HEK293 (cell line): ENCODE measurements at regions not wholly inside any gene's neighbourhood (a gene's known extent, or its start where the extent isn't known, plus 50 kb on each side); places are given as distances from the start of the nearest gene placed in this dataset.
A peak's percentile ranks its signal among the peaks of the same experiment; 100 is the strongest.

Source experiments
- CTCF ChIA-PET: fragments of 350-600 bp; formaldehyde crosslinking; extraction: SDS; loops from one replicate; lab custom pipeline; 2021; ENCODE audit warnings: antibody characterized with exemption; lab: Yijun Ruan, JAX
- POLR2A ChIA-PET: fragments of 300-600 bp; formaldehyde crosslinking; extraction: SDS; loops from one replicate; lab custom pipeline; 2020; ENCODE audit warnings: antibody characterized with exemption, inconsistent platforms; lab: Yijun Ruan, JAX
- H3K27ac ChIP-seq: fragments of 200-500 bp; sonication (Bioruptor generic); 2 replicates; pipeline ENCODE4 v1.5.1; 2014; ENCODE audit warnings: low read depth, low read length, control low read depth, inconsistent platforms; ENCODE audit errors: extremely low read depth
- H3K36me3 ChIP-seq, 2 experiments: fragments of 200-500 bp in 1 of 2; sonication (Bioruptor generic) in 1 of 2; 1 replicate in 1 of 2; 2 replicates in 1 of 2; pipeline ENCODE4 v1.5.1; 2014 to 2017; ENCODE audit warnings: inconsistent platforms in 2 of 2, low read length in 2 of 2; ENCODE audit not compliant: control insufficient read depth in 2 of 2, insufficient read depth in 1 of 2
- H3K4me1 ChIP-seq: fragments of 200-500 bp; sonication (Bioruptor generic); 2 replicates; pipeline ENCODE4 v1.5.1; 2014; ENCODE audit warnings: mild to moderate bottlenecking, low read length, inconsistent platforms; ENCODE audit not compliant: control insufficient read depth, insufficient read depth
- H3K4me3 ChIP-seq: 2 replicates; pipeline ENCODE4 v1.5.1; 2011; ENCODE audit warnings: low read depth, mild to moderate bottlenecking, control low read depth, low read length, moderate library complexity
- H3K9me3 ChIP-seq: fragments of 200-500 bp; sonication (Bioruptor generic); 2 replicates; pipeline ENCODE4 v1.5.1; 2014; ENCODE audit warnings: low read depth, low read length, inconsistent platforms; ENCODE audit not compliant: control insufficient read depth, insufficient read depth
- GLI4 ChIP-seq: fragments of 450-650 bp; formaldehyde crosslinking; IDR thresholded peaks from 2 replicates; pipeline ENCODE4 v1.5.1; 2016; ENCODE audit warnings: missing biosample characterization, missing genetic modification characterization
- KLF1 ChIP-seq: fragments of 450-650 bp; formaldehyde crosslinking; IDR thresholded peaks from 2 replicates; pipeline ENCODE4 v1.5.1; 2016; ENCODE audit warnings: missing biosample characterization, missing genetic modification characterization
- MEIS1 ChIP-seq: sonication (generic); formaldehyde crosslinking; IDR thresholded peaks from 2 replicates; pipeline ENCODE4 v1.8.1; 2022; ENCODE audit warnings: missing genetic modification reagents, mild to moderate bottlenecking, borderline replicate concordance
- SP2 ChIP-seq: fragments of 450-650 bp; formaldehyde crosslinking; IDR thresholded peaks from 2 replicates; pipeline ENCODE4 v1.5.1; 2016; ENCODE audit warnings: missing biosample characterization, missing genetic modification characterization
- TCF7L2 ChIP-seq: IDR thresholded peaks from 2 replicates; pipeline ENCODE4 v1.6.1; 2011; ENCODE audit warnings: low read depth, mild to moderate bottlenecking, inconsistent platforms, low read length, moderate library complexity, borderline replicate concordance
- TRIM28 ChIP-seq: IDR thresholded peaks from 2 replicates; pipeline ENCODE4 v1.6.1; 2011; ENCODE audit warnings: low read length, control low read depth, borderline replicate concordance
- YY2 ChIP-seq: fragments of 450-650 bp; formaldehyde crosslinking; IDR thresholded peaks from 2 replicates; pipeline ENCODE4 v1.5.1; 2016; ENCODE audit warnings: missing biosample characterization, missing genetic modification characterization
- ZBTB17 ChIP-seq: fragments of 450-650 bp; formaldehyde crosslinking; IDR thresholded peaks from 2 replicates; pipeline ENCODE4 v1.5.1; 2016; ENCODE audit warnings: missing biosample characterization, missing genetic modification characterization
- ZEB2 ChIP-seq: fragments of 450-650 bp; formaldehyde crosslinking; IDR thresholded peaks from 2 replicates; pipeline ENCODE4 v1.5.1; 2016; ENCODE audit warnings: missing biosample characterization, missing genetic modification characterization
- ZNF132 ChIP-seq: fragments of 450-650 bp; formaldehyde crosslinking; IDR thresholded peaks from 2 replicates; pipeline ENCODE4 v1.5.1; 2017; ENCODE audit warnings: missing biosample characterization, missing genetic modification characterization, borderline replicate concordance
- ZNF302 ChIP-seq: fragments of 450-650 bp; formaldehyde crosslinking; IDR thresholded peaks from 2 replicates; pipeline ENCODE4 v1.5.1; 2016; ENCODE audit warnings: missing biosample characterization, missing genetic modification characterization, low read depth
- ZNF449 ChIP-seq: fragments of 450-650 bp; formaldehyde crosslinking; IDR thresholded peaks from 2 replicates; pipeline ENCODE4 v1.5.1; 2017; ENCODE audit warnings: missing biosample characterization, mild to moderate bottlenecking, missing genetic modification characterization, moderate library complexity
- ZNF571 ChIP-seq: fragments of 450-650 bp; formaldehyde crosslinking; IDR thresholded peaks from 2 replicates; pipeline ENCODE4 v1.5.0; 2017; ENCODE audit warnings: missing biosample characterization, missing genetic modification characterization
- ZNF776 ChIP-seq: fragments of 450-650 bp; formaldehyde crosslinking; IDR thresholded peaks from 2 replicates; pipeline ENCODE4 v1.5.0; 2017; ENCODE audit warnings: missing biosample characterization, missing genetic modification characterization, borderline replicate concordance
- TF ChIP-seq, protein P1 (sequence below): fragments of 450-650 bp; formaldehyde crosslinking; IDR thresholded peaks from 2 replicates; pipeline ENCODE4 v1.5.1; 2016; ENCODE audit warnings: missing biosample characterization, missing genetic modification characterization, borderline replicate concordance
- TF ChIP-seq, protein P2 (sequence below): fragments of 450-650 bp; formaldehyde crosslinking; IDR thresholded peaks from 2 replicates; pipeline ENCODE4 v1.5.1; 2017; ENCODE audit warnings: missing biosample characterization, missing genetic modification characterization

- TF ChIP-seq, protein P1, sequence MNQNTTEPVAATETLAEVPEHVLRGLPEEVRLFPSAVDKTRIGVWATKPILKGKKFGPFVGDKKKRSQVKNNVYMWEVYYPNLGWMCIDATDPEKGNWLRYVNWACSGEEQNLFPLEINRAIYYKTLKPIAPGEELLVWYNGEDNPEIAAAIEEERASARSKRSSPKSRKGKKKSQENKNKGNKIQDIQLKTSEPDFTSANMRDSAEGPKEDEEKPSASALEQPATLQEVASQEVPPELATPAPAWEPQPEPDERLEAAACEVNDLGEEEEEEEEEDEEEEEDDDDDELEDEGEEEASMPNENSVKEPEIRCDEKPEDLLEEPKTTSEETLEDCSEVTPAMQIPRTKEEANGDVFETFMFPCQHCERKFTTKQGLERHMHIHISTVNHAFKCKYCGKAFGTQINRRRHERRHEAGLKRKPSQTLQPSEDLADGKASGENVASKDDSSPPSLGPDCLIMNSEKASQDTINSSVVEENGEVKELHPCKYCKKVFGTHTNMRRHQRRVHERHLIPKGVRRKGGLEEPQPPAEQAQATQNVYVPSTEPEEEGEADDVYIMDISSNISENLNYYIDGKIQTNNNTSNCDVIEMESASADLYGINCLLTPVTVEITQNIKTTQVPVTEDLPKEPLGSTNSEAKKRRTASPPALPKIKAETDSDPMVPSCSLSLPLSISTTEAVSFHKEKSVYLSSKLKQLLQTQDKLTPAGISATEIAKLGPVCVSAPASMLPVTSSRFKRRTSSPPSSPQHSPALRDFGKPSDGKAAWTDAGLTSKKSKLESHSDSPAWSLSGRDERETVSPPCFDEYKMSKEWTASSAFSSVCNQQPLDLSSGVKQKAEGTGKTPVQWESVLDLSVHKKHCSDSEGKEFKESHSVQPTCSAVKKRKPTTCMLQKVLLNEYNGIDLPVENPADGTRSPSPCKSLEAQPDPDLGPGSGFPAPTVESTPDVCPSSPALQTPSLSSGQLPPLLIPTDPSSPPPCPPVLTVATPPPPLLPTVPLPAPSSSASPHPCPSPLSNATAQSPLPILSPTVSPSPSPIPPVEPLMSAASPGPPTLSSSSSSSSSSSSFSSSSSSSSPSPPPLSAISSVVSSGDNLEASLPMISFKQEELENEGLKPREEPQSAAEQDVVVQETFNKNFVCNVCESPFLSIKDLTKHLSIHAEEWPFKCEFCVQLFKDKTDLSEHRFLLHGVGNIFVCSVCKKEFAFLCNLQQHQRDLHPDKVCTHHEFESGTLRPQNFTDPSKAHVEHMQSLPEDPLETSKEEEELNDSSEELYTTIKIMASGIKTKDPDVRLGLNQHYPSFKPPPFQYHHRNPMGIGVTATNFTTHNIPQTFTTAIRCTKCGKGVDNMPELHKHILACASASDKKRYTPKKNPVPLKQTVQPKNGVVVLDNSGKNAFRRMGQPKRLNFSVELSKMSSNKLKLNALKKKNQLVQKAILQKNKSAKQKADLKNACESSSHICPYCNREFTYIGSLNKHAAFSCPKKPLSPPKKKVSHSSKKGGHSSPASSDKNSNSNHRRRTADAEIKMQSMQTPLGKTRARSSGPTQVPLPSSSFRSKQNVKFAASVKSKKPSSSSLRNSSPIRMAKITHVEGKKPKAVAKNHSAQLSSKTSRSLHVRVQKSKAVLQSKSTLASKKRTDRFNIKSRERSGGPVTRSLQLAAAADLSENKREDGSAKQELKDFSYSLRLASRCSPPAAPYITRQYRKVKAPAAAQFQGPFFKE (tag by site-specific recombination), result no peak
- TF ChIP-seq KLF1 (tag by site-specific recombination), result no peak
- no peak for TF ChIP-seq ZNF571 (tag by site-specific recombination)
Observed at GRCh38 chr2:236954641-236955040, 131.0 kb upstream of the COPS8 start (continued).

GRCh38 chr2:236955521-236956030 is 130.1 kb upstream of the COPS8 start:
- Histone ChIP-seq H3K27ac (no peak overlapping the region), H3K4me1 (0 out of 2 replicates have a peak, but pooled peaks cover 4% of the 10 kb centered on the region), H3K36me3 (no peaks in the 10 kb centered on the region), H3K9me3 (no peaks in the 10 kb centered on the region), H3K4me3 (no peak overlapping the region)
- no peak for TF ChIP-seq SP2 (tag by site-specific recombination)
- TF ChIP-seq ZNF776 (tag by site-specific recombination), result no peak
- TF ChIP-seq ZEB2 (tag by site-specific recombination), result no peak
- TF ChIP-seq GLI4, result no peak
- TF ChIP-seq ZBTB17 (tag by site-specific recombination), result no peak
- peak; percentile 73; the same call in 1 of the 2 replicates for TF ChIP-seq TCF7L2
- POLR2A ChIA-PET, result interaction anchor here (0.7 to 1.3 kb wide), 5 partner anchors 15 to 737 kb away, joined by 3 to 4 read pairs (median 4); no protein-coding TSS in a partner anchor
- CTCF ChIA-PET, result interaction anchor here (0.5 to 1.1 kb wide), 2 partner anchors 106 to 604 kb away, joined by 3 read pairs; no protein-coding TSS in a partner anchor

DNA sequence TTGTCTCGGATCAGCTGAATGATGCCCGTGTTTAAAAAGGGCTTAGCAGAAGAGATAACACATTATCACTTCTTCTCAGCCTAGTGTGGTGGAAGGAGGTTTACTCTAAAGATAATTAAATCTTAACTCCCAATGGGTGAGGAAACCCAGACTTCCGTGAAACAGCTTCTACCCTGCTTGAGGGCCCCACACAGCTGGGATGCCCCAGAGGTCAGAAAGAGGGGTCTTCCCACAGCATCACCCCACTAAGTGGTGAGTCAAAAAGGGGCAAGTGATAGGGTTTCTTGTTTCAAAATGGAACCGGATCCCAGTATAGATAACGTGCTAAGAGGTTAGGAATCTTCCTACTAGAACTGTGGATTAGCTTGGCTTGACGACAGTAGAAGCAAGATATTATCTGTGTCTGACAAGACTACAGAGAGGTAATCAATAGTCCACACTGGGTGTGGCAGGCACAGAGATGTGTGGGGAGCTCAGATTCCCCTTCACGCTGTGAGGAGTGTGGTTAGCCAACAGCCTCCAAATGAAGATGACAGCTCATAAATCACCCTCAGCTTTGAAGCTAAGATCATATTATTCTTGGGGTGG is 129.6 kb upstream of the COPS8 start:
- Histone ChIP-seq H3K9me3 (no peaks in the 10 kb centered on the region), H3K4me1 (0 out of 2 replicates have a peak, but pooled peaks cover 4% of the 10 kb centered on the region), H3K27ac (no peak overlapping the region), H3K36me3 (no peaks in the 10 kb centered on the region)
- ChIA-PET POLR2A (interaction anchor here (0.7 to 1.3 kb wide), 5 partner anchors 16 to 737 kb away, joined by 3 to 4 read pairs (median 4); no protein-coding TSS in a partner anchor), CTCF (interaction anchor here (0.5 to 1.1 kb wide), 3 partner anchors 105 to 604 kb away, joined by 3 to 4 read pairs (median 3); no protein-coding TSS in a partner anchor)
- no peak for TF ChIP-seq ZNF132 (tag by site-specific recombination)
- TF ChIP-seq MEIS1 (CRISPR knock-in tag), result peak; percentile 72; the same call in 1 of the 2 replicates
- no peak for TF ChIP-seq ZNF449 (tag by site-specific recombination)
- TF ChIP-seq TRIM28, result 0 out of 2 replicates have a peak, but pooled peaks have one; percentile 20
- TF ChIP-seq, protein P2, sequence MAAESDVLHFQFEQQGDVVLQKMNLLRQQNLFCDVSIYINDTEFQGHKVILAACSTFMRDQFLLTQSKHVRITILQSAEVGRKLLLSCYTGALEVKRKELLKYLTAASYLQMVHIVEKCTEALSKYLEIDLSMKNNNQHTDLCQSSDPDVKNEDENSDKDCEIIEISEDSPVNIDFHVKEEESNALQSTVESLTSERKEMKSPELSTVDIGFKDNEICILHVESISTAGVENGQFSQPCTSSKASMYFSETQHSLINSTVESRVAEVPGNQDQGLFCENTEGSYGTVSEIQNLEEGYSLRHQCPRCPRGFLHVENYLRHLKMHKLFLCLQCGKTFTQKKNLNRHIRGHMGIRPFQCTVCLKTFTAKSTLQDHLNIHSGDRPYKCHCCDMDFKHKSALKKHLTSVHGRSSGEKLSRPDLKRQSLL (tag by site-specific recombination), result no peak
- peak; percentile 4; the same call in 1 of the 2 replicates for TF ChIP-seq TCF7L2
- TF ChIP-seq ZNF302 (tag by site-specific recombination), result no peak
- no peak for TF ChIP-seq YY2 (tag by site-specific recombination)
- TF ChIP-seq, all 188 proteins: peak for 3
- no peak overlapping the region for H3K4me3 ChIP-seq
